Astrocyte (in vitro differentiated cells and primary cell): ENCODE measurements at regions not wholly inside any gene's neighbourhood (a gene's known extent, or its start where the extent isn't known, plus 50 kb on each side); places are given as distances from the start of the nearest gene placed in this dataset.

Experiments
- EZH2 ChIP-seq: IDR thresholded peaks from 2 replicates; pipeline ENCODE4 v1.6.1; 2012; ENCODE audit warnings: mild to moderate bottlenecking, low read length, inconsistent platforms; ENCODE audit not compliant: insufficient read depth
- TF ChIP-seq, protein P1 (sequence below): IDR thresholded peaks from 2 replicates; pipeline ENCODE4 v1.5.1; 2011; ENCODE audit warnings: low read depth, mild to moderate bottlenecking, inconsistent platforms, low read length, moderate library complexity; ENCODE audit not compliant: insufficient read depth

DNA sequence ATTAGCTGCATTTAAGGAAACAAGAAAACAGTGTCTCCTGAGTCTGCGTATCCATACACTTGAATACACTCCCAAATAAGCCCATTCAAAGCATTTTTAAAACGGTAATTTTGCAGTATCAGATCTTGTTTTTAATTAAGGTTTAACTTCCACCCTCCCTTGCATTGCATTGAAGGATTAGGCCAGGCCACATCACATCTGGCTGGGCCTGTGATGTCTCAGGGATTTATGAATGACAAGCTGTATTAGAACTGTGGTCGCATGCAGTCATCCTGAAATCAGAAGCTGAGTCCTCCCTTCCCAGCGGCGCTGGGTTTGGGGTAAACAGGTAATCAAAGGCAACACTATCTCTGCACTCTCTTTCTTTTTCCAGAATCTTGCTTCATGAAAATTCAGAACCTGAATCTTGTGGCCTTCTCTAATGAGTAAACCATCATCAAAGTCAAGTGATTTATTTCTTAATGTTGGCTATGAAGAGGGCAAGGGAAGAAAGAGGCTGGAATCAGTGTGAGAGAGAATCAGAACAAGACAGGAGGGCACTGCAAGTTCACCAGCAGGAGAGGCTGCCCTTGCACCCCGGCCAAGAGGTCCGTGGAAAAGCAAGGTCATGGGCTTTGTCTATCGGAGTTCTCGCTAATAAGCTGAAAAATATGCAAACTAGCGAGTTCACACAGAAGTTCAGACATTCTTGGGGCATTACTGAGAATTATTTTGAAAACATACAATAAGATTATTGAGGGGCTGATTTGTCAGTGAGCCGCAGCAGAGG, 80.0 kb upstream of the ZSWIM6 start:
- TF ChIP-seq, protein P1, sequence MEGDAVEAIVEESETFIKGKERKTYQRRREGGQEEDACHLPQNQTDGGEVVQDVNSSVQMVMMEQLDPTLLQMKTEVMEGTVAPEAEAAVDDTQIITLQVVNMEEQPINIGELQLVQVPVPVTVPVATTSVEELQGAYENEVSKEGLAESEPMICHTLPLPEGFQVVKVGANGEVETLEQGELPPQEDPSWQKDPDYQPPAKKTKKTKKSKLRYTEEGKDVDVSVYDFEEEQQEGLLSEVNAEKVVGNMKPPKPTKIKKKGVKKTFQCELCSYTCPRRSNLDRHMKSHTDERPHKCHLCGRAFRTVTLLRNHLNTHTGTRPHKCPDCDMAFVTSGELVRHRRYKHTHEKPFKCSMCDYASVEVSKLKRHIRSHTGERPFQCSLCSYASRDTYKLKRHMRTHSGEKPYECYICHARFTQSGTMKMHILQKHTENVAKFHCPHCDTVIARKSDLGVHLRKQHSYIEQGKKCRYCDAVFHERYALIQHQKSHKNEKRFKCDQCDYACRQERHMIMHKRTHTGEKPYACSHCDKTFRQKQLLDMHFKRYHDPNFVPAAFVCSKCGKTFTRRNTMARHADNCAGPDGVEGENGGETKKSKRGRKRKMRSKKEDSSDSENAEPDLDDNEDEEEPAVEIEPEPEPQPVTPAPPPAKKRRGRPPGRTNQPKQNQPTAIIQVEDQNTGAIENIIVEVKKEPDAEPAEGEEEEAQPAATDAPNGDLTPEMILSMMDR = no peak
- TF ChIP-seq EZH2 = no peak
